Chondrocyte (in vitro differentiated cells): ENCODE measurements at regions not wholly inside any gene's neighbourhood (a gene's known extent, or its start where the extent isn't known, plus 50 kb on each side); places are given as distances from the start of the nearest gene placed in this dataset.

ENCODE experiments used
- DNase-seq: peaks from one replicate; pipeline ENCODE4 v3.0.0; 2021; ENCODE audit warnings: mixed read lengths, low spot score
- H3K27ac Mint-ChIP-seq: one replicate; pipeline ENCODE4 v1.8.0; 2021; ENCODE audit warnings: mild to moderate bottlenecking, moderate library complexity, mixed read lengths; ENCODE audit not compliant: unreplicated experiment
- H3K27me3 Mint-ChIP-seq: 2 replicates; pipeline ENCODE4 v1.8.0; 2021; ENCODE audit warnings: low read depth, mixed read lengths
- H3K36me3 Mint-ChIP-seq: 2 replicates; pipeline ENCODE4 v1.8.0; 2021; ENCODE audit warnings: low read depth, mixed read lengths
- H3K4me1 Mint-ChIP-seq: 2 replicates; pipeline ENCODE4 v1.8.0; 2021; ENCODE audit warnings: low read depth, mild to moderate bottlenecking, mixed read lengths
- H3K4me3 Mint-ChIP-seq: one replicate; pipeline ENCODE4 v1.8.0; 2021; ENCODE audit warnings: mild to moderate bottlenecking, moderate library complexity, mixed read lengths; ENCODE audit not compliant: unreplicated experiment
- H3K9me3 Mint-ChIP-seq: 2 replicates; pipeline ENCODE4 v1.8.0; 2021; ENCODE audit warnings: low read depth, mixed read lengths
- TF ChIP-seq, protein P1 (sequence below): fragments of 200-600 bp; sonication (generic); IDR thresholded peaks from 2 replicates; pipeline ENCODE4 v1.5.0; 2021; ENCODE audit warnings: antibody characterized with exemption, mild to moderate bottlenecking, moderate library complexity

DNA sequence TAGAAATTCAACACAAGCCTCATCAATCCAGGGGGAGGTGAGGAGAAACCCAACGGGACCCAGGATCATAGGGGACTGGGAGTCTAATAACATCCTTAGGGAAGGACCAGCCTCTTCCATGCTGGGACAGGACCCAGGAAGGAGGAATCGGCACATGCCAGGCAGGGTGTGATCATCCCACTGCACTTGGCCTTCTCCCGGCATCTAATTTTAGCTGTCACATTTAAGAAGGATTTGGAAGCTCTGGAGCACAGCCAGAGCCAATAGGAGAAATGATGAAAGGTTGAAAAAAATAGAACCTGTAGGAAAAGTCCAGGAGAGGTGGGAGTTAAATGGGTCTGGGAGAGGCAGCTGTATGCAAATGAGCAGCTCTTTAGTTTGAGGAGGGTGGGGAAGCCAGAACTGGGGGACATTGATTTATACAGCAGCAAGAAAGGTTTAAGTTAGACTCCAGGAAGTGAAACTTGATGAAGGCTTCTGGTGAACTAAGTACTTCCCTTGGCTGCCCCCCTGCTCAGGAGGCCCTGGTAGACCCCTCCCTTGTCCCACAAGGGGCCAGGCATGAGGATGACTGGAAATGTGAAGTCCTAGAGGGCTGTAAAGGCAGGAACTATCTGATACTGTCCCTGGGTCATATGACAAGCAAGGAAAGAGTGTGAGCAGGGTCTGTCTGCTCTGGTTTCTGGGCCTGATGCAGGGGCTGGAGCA is 260.3 kb downstream of the LRFN2 start:
- TF ChIP-seq, protein P1, sequence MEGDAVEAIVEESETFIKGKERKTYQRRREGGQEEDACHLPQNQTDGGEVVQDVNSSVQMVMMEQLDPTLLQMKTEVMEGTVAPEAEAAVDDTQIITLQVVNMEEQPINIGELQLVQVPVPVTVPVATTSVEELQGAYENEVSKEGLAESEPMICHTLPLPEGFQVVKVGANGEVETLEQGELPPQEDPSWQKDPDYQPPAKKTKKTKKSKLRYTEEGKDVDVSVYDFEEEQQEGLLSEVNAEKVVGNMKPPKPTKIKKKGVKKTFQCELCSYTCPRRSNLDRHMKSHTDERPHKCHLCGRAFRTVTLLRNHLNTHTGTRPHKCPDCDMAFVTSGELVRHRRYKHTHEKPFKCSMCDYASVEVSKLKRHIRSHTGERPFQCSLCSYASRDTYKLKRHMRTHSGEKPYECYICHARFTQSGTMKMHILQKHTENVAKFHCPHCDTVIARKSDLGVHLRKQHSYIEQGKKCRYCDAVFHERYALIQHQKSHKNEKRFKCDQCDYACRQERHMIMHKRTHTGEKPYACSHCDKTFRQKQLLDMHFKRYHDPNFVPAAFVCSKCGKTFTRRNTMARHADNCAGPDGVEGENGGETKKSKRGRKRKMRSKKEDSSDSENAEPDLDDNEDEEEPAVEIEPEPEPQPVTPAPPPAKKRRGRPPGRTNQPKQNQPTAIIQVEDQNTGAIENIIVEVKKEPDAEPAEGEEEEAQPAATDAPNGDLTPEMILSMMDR: no peak
- no peaks in the 10 kb centered on the region for H3K4me1 Mint-ChIP-seq

DNA sequence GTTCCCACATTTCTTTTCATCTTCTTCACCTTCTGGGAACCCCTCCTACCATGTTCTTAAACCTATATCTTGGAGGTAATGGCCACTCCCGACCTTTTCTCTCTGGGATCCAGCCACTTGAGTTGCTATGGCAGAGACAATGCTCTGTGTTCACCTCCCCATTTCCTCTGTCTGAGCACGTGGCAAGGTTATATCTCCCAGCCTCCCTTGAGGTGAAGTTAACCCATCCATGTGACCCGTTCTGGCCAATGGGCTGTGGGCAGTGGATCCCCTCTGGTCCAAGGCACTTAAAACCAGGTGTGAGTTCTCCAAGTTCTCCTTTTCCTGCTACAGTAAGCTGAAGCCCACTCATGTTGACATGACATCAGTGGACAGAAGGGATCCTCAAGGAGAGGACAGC is 261.4 kb downstream of the LRFN2 start:
- Mint-ChIP-seq H3K4me1 (no peaks in the 10 kb centered on the region), H3K27ac (no peak overlapping the region), H3K36me3 (no peaks in the 10 kb centered on the region), H3K4me3 (no peak overlapping the region), H3K27me3 (peaks cover 73% of the 10 kb centered on the region), H3K9me3 (no peaks in the 10 kb centered on the region)
- TF ChIP-seq, protein P1: no peak
- no peak for DNase-seq

More for the DNA sequence above, 260.3 kb downstream of the LRFN2 start:
- Mint-ChIP-seq H3K9me3 (no peaks in the 10 kb centered on the region), H3K27ac (no peak overlapping the region), H3K4me3 (no peak overlapping the region), H3K36me3 (no peaks in the 10 kb centered on the region), H3K27me3 (peaks cover 70% of the 10 kb centered on the region)
- no peak for DNase-seq

DNA sequence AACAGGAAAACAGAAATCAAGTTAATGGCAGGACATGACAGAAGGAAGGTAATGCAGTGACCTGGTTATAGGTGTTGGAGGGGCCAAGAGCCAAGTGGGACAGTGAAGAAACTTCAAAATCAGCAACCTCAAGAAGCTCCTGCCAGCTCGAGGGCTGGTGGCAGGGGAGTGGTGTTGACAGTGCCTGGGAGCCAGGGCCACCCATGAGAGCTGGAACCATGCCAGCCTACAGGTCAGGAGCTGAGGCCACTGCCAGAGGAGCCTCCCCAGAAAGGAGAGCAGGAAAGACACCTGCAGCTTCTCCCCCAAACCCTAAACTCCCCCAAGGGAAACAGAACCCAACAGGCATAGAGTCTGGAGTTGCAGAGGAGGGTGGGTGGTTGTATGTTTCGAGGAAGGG is 262.1 kb downstream of the LRFN2 start:
- TF ChIP-seq, protein P1: no peak
- H3K4me1 Mint-ChIP-seq: no peaks in the 10 kb centered on the region
- DNase-seq: no peak
- no peaks in the 10 kb centered on the region for H3K36me3 Mint-ChIP-seq
- H3K27ac Mint-ChIP-seq: no peak overlapping the region
- peaks cover 72% of the 10 kb centered on the region for H3K27me3 Mint-ChIP-seq
- H3K4me3 Mint-ChIP-seq: no peak overlapping the region
- no peaks in the 10 kb centered on the region for H3K9me3 Mint-ChIP-seq

DNA sequence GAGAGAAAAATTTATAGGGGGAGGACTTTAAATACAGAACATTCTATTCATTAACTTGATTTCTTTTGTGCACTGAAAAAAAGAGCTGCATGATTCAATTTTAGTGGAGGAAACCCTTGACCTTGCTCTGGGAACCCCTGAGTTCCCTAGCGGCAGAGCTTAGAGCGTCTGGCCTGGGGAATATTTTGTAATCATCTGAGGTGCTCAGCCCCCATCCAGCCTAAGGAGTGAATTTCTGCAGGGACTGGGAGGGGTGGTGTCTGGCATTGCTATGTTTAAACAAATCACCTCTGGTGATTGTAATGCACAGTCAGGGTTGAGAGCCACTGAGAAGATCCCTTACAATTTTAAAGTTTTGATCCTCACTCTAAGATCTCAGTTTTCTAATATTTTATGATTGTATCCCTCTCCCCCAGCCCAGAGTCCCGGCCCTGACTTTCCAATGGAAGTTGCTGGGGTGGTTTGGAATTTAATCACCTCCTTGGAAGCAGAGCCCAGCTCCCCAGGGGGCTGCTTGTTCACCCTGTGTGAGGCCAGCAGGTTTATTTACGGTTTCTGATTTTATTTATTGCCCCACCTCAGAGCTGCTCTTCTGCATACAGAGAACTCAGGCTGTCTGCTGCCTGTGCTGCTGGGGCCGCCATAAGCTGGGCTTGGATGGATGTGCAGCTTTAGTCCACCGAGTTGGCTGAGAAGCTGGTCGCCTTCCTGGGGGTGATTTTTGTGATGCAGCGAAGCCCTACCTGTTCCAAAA is 263.1 kb downstream of the LRFN2 start:
- Mint-ChIP-seq H3K4me1 (no peaks in the 10 kb centered on the region), H3K27me3 (peaks cover 76% of the 10 kb centered on the region), H3K4me3 (no peak overlapping the region), H3K27ac (no peak overlapping the region), H3K9me3 (peaks cover 6% of the 10 kb centered on the region), H3K36me3 (no peaks in the 10 kb centered on the region)
- DNase-seq: no peak
- TF ChIP-seq, protein P1: no peak

DNA sequence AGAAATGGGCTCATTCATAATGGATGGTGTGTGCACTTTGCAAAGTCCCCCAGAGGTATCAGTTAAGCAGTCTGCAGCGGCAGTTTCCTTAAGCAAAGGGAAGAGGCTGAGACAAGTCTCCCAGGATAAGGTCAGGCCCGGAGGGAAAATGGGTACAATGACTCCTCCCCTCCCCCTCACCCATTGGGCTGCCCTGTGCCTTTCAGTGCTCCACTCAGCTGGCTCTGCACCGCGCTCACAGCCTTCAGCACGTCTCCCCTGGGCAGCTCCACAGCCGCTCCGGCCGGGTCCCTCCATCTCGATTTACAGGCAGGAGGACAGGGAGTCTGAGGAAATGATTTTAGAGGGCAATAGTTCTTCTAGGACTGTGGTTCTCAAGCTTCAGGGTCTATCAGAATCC is 264.8 kb downstream of the LRFN2 start:
- H3K27me3 Mint-ChIP-seq: peaks cover 67% of the 10 kb centered on the region
- no peak for DNase-seq
- H3K27ac Mint-ChIP-seq: no peak overlapping the region
- no peaks in the 10 kb centered on the region for H3K4me1 Mint-ChIP-seq
- peaks cover 10% of the 10 kb centered on the region for H3K9me3 Mint-ChIP-seq
- H3K36me3 Mint-ChIP-seq: no peaks in the 10 kb centered on the region
- H3K4me3 Mint-ChIP-seq: no peak overlapping the region
- TF ChIP-seq, protein P1: no peak
